Neutrophil (primary cell): ENCODE measurements at regions not wholly inside any gene's neighbourhood (a gene's known extent, or its start where the extent isn't known, plus 50 kb on each side); places are given as distances from the start of the nearest gene placed in this dataset.

Experiments
- H3K27ac ChIP-seq: fragments of 200-600 bp; sonication (generic); 2 replicates; pipeline ENCODE4 v1.5.1; 2016; ENCODE audit warnings: mild to moderate bottlenecking, moderate library complexity
- H3K27me3 ChIP-seq: fragments of 200-600 bp; sonication (generic); 2 replicates; pipeline ENCODE4 v1.6.0; 2016; ENCODE audit warnings: mild to moderate bottlenecking
- H3K36me3 ChIP-seq: fragments of 200-600 bp; sonication (generic); 2 replicates; pipeline ENCODE4 v1.5.1; 2017
- H3K4me1 ChIP-seq, 2 experiments: fragments of 200-600 bp in 1 of 2; sonication (generic) in 1 of 2; 1 replicate in 1 of 2; 2 replicates in 1 of 2; pipeline versions ENCODE4 v1.5.1 to v1.6.1; 2013 to 2016; ENCODE audit warnings: low read depth in 1 of 2, low read length in 1 of 2, mild to moderate bottlenecking in 1 of 2, moderate library complexity in 1 of 2; ENCODE audit not compliant: control insufficient read depth in 1 of 2, insufficient read depth in 1 of 2
- H3K4me3 ChIP-seq, 2 experiments: fragments of 200-600 bp in 1 of 2; sonication (generic) in 1 of 2; 1 replicate in 1 of 2; 2 replicates in 1 of 2; pipeline ENCODE4 v1.5.1; 2013 to 2016; ENCODE audit warnings: low read depth in 1 of 2, low read length in 1 of 2, mild to moderate bottlenecking in 1 of 2, moderate library complexity in 1 of 2
- H3K9me3 ChIP-seq: fragments of 200-600 bp; sonication (generic); 2 replicates; pipeline ENCODE4 v1.5.1; 2016
- TF ChIP-seq, protein P1 (sequence below): fragments of 200-600 bp; sonication (generic); IDR thresholded peaks from 2 replicates; pipeline ENCODE4 v1.5.1; 2016; ENCODE audit warnings: antibody characterized with exemption

GRCh38 chr1:59101518-59101917 lies 195.4 kb upstream of the FGGY start:
- Histone ChIP-seq H3K27ac (no peak overlapping the region), H3K4me3 (no peak overlapping the region), H3K4me1 (no peaks in the 10 kb centered on the region), H3K27me3 (no peaks in the 10 kb centered on the region), H3K9me3 (no peaks in the 10 kb centered on the region), H3K36me3 (no peaks in the 10 kb centered on the region)
- TF ChIP-seq, protein P1, sequence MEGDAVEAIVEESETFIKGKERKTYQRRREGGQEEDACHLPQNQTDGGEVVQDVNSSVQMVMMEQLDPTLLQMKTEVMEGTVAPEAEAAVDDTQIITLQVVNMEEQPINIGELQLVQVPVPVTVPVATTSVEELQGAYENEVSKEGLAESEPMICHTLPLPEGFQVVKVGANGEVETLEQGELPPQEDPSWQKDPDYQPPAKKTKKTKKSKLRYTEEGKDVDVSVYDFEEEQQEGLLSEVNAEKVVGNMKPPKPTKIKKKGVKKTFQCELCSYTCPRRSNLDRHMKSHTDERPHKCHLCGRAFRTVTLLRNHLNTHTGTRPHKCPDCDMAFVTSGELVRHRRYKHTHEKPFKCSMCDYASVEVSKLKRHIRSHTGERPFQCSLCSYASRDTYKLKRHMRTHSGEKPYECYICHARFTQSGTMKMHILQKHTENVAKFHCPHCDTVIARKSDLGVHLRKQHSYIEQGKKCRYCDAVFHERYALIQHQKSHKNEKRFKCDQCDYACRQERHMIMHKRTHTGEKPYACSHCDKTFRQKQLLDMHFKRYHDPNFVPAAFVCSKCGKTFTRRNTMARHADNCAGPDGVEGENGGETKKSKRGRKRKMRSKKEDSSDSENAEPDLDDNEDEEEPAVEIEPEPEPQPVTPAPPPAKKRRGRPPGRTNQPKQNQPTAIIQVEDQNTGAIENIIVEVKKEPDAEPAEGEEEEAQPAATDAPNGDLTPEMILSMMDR = no peak

GRCh38 chr1:59103457-59103856 lies 193.4 kb upstream of the FGGY start:
- Histone ChIP-seq H3K9me3 (no peaks in the 10 kb centered on the region), H3K36me3 (no peaks in the 10 kb centered on the region), H3K4me3 (no peak overlapping the region), H3K4me1 (no peaks in the 10 kb centered on the region), H3K27me3 (no peaks in the 10 kb centered on the region), H3K27ac (no peak overlapping the region)
- TF ChIP-seq, protein P1 = no peak

- Histone ChIP-seq H3K27ac (no peak overlapping the region), H3K4me3 (no peak overlapping the region), H3K36me3 (no peaks in the 10 kb centered on the region), H3K27me3 (no peaks in the 10 kb centered on the region), H3K4me1 (no peaks in the 10 kb centered on the region), H3K9me3 (no peaks in the 10 kb centered on the region)
- TF ChIP-seq, protein P1 = no peak
Measured at GRCh38 chr1:59104191-59104760, 192.6 kb upstream of the FGGY start.

- H3K27ac ChIP-seq = no peak overlapping the region
- no peak overlapping the region for H3K4me3 ChIP-seq
- H3K27me3 ChIP-seq = no peaks in the 10 kb centered on the region
- TF ChIP-seq, protein P1 = no peak
- no peaks in the 10 kb centered on the region for H3K4me1 ChIP-seq
- no peaks in the 10 kb centered on the region for H3K36me3 ChIP-seq
- no peaks in the 10 kb centered on the region for H3K9me3 ChIP-seq
Measured at GRCh38 chr1:59105548-59106507, 191.1 kb upstream of the FGGY start.

- TF ChIP-seq, protein P1 = no peak
- Histone ChIP-seq H3K4me1 (no peaks in the 10 kb centered on the region), H3K27ac (no peak overlapping the region), H3K27me3 (no peaks in the 10 kb centered on the region), H3K9me3 (no peaks in the 10 kb centered on the region), H3K36me3 (no peaks in the 10 kb centered on the region), H3K4me3 (no peak overlapping the region)
Measured at GRCh38 chr1:59107516-59107915, 189.4 kb upstream of the FGGY start.
